ENCODE measurements at regions not wholly inside any gene's neighbourhood (a gene's known extent, or its start where the extent isn't known, plus 50 kb on each side); places are given as distances from the start of the nearest gene placed in this dataset.
"Not testable (repeated sequence)": the region's sequence is repeated elsewhere in the genome, so short reads cannot be mapped to it uniquely, and the experiment has no call there.

DNA sequence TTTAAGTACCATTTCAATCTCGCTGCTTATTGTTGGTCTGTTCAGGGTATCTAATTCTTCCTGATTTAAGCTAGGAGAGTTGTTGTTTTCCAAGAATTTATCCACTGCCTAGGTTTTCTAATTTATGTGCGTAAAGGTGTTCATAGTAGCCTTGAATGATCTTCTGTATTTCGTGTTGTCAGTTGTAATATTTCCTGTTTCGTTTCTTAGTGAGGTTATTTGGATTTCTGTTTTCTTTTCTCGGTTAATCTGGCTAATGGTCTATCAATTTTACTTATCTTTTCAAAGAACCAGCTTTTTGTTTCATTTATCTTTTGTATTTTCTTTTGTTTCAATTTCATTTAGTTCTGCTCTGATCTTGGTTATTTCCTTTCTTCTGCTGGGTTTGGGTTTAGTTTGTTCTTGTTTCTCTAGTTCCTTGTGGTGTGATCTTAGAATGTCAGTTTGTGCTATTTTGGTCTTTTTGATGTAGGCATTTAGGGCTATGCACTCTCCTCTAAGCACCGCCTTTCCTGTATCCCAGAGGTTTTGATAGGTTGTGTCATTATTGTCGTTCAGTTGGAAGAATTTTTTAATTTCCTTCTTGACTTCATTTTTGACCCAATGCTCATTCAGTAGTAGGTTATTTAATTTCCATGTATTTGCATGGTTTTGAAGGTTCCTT, 92.5 kb upstream of the CSRP2 start:
- DNase-seq, result not testable (repeated sequence)

DNA sequence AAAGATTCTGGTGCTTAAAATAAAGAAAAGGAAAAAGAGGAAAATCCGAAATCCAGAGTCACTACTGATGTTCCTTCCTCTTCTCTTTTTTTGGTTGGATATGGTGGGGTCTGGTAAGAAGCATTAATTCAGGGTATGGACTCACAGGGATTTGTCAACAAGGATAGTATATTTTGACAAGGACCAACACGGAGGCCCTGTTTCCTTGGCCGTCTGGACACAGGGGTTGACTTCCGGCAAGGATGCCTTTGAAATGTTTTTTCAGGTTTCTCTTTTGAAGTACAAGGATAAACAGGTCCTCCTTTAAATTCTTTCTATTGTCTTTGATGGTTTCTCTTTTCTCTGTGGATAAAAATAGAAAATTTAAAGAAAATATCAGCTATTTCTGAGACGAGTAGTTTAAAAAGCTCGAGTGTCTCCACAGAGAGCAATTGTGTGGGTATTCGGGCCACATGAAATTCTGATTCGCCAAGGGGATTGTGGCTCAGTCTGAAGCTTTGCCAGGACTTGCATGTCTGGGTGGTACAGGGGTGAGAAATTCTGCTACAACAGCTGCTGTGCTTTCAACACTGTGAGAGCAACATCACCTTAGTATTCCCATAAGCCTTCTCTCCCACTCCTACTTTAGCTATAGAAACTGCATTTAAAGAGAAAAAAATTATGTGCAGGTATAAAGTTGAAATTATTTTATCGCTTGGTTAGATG, 88.5 kb upstream of the CSRP2 start:
- no peak for DNase-seq

GRCh38 chr12:76964784-76965571, 86.2 kb upstream of the CSRP2 start:
- no peak for DNase-seq

DNA sequence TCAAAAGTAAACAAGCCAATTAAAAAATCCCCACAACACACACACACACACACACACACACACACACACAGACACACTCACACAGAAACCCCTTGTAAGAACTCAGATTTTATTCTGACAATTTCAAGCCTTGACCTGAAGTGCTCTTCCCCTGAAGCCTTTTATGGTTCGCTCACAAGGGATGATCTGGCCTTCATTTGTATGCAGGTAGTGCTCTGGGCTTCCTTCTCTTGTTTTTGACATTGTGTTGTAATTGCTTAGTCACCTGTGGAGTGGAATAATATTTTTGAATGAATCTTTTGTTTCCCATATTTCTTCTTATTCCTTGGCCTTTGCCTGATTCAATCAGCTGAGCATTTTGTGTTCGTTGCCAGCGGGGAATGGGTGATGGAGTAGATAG, 83.3 kb upstream of the CSRP2 start:
- no peak for DNase-seq

DNA sequence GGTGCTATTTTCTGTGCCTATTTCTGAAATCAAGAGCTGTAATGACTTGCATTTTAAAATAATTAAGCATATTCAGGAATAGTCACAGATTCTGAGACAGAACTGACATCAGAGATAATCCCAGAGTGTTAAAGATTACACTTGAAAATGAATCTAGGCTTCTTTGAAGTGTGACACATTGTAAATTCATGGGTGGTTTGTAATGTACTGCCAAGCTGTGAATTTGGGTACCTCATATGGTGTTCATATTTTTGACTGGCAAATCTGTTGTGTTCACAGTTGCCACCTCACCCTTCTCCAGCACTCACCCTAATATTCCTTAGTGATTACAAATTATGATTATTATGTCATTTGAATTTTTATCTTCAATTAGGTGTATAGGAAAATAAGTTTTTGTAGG, 78.5 kb upstream of the CSRP2 start:
- DNase-seq, result peak in 1 of 14 donors; percentile 81

DNA sequence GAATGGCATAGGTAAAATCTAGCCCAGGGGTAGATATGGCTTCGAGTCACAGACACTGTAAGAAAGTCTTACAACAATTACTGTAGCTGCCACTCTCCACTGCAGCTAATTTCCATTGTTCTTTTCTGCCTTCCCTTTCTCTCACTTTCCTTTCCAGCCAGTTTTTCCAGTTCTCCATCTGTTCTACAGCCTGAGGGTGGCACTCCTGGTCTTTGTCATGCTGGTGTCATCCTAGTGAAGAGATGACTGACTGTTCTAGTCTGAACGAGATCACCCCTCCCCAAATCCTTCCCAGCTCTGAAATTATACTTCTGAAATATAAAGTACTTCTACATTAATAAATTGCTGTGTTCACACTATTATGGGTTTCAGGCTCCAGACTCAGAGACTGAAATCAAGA, 74.2 kb upstream of the CSRP2 start:
- DNase-seq, result peak in 1 of 14 donors; percentile 31

- no peak for DNase-seq
These were observed 70.1 kb upstream of the CSRP2 start for GRCh38 chr12:76948879-76949278.

- no peak for DNase-seq
These were observed 68.5 kb upstream of the CSRP2 start for GRCh38 chr12:76947304-76947703.

GRCh38 chr12:76946446-76946845, 67.6 kb upstream of the CSRP2 start:
- no peak for DNase-seq

DNA sequence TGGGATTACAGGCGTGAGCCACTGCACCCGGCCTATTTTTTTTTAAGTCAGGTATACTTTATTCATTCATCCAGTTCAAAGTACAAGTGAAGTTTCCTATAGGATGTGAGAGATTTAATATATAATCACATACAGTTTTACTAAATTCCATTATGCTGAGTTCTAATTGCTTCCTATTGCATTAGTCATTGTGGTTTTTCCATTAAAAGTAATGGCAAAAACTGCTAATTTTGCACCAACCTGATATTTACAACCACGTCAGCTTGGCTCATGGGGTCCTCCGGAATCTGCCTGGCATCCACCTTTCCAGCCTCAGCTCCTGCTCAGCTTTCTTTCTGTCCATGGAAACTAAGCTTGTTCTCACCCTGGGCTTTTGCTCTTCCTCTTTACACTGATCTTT, 67.0 kb upstream of the CSRP2 start:
- no peak for DNase-seq

GRCh38 chr12:76944892-76945291, 66.1 kb upstream of the CSRP2 start:
- DNase-seq, result no peak

DNA sequence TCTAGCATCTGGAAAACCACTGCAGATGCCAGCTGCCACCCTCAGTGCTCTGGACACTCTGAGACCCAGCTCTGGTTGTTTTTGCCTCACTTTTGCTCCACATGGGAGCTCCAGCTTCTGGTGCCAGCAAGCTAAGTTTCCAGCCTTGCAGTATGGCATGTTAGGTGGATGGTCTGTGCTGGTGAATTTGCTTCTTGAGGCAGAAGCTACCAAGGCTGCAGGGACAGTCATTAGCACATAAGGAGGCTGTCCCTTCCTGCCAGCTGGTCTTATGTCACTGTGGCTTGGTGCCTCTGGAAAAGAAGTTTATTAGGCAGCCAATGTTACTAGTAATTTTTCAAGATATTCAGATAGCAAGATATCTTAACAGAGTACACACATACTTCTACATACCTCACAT, 64.2 kb upstream of the CSRP2 start:
- DNase-seq, result no peak

DNA sequence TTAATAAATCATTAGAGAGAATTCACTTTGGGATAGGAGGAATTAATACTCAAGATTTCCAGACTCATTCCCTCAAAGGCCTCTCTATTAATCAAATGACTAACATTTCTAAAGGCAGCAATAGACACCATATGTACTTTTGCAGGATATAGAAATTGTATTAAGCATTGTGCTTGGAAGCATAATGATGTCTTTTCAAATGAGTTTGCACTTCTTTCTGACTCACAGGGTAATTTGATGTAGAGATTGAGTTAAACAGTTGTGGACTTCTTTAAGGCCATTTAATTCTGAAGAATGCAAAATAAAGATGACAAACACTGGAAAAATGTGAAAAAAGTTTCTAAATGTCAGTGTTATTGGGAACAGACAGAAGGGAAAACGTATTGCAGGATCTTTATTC, 63.4 kb upstream of the CSRP2 start:
- DNase-seq, result no peak

DNA sequence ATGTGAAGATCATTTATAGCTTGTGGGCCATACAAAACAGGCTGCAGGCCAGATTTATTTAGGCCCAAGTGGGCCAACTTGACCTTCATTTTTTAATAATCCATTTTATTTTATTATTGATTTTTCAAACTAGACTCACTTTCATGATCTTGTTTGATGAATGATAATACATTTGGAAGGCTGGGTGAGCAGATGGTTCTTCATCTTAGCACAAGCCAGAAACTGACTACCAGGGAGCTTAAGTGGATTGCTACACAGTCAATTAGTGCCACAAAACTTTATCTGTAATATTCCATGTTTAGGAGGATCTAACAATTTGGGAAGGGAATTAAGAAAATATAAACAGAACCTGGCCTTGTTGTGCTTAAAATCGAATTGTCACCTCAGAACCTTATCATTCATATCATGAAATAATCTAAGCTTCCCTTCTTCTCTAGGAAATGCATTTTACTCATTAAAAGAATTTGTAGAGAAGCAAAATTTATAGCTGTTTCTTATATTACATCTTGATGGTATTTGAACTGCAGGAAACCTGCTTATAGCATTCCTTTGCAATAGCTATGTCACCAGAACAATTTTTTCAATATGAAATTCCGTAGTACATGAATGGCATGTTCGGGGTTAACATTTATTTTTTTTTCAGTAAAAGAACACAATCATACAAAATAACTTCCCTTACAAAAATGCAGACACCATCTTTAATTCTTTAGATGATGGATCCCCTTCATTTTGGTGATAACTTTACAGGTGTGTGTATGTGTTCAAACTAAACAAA, 62.0 kb upstream of the CSRP2 start:
- no peak for DNase-seq

- DNase-seq, result no peak
These were observed 60.9 kb upstream of the CSRP2 start for GRCh38 chr12:76939701-76940100.

DNA sequence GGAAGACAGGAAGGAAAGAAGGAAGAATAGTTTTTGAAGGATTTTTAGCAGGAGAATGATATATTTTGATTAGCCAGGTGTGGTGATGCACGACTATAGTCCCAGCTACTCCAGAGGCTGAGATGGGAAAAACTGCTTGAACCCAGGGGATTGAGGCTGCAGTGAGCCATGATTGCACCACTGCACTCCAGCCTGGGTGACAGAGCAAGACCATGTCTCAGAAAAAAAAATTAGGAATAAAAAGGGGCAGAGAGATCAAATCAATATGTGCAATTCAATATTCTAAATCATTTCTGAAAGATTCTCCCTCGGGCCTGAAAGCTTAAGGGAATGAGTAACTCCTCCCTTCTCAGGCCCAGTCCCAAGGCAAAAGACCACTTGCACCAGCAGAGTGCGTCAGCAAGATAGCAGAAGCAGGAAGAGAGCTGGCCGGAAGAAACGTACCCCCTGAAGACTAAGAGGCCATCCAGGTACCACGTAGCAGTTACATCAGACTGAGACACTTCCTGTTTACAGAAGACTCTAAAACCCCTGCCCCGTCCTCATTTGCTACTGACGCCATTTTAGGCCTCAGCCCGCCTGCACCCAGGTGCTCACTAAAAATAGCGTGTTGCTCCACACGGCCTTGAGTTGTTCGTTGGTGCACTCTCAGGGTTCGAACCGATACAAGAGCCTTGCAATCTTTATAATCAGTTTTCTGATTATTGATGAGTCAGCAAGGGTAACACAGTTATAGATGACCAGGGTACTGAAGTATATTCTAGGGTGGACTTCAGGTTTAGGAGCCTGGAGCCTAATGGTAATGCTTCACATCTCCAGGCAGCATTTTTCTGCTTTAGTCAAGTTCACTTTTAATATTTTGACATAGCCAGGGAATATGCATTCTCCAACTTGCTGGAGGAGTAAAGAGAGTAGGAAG, 57.7 kb upstream of the CSRP2 start:
- no peak for DNase-seq

DNA sequence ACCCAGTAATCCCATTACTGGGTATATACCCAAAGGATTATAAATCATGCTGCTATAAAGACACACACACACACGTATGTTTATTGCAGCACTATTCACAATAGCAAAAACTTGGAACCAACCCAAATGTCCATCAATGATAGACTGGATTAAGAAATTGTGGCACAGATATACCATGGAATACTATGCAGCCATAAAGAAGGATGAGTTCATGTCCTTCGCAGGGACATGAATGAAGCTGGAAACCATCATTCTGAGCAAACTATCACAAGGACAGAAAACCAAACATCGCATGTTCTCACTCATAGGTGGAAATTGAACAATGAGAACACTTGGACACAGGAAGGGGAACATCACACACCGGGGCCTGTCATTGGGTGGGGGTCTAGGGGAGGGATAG, 54.6 kb upstream of the CSRP2 start:
- not testable (repeated sequence) for DNase-seq

DNA sequence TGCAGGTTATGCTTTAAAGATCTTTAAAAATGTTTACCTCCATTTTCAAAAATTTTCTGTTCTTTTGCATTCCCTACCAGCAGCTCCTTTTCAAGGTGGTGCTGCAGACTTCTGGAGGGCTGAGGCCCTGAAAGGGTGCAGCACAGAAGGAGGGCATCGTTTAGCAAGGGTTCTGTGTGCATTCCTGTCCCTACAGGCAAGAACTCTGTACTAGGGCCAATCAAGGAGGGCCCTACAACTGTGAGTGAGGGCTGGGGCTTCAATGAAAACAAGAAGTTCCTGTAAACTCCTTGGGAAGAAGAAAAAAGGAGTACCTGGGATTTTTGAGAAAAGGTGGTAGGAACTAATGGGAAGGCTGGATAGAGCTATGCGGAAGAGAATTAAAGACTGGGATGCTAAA, 50.7 kb upstream of the CSRP2 start:
- no peak for DNase-seq

Measured in C1 segment of cervical spinal cord (tissue), 14 donors.